DMS153 treated with DMSO at 0.1 percent for 48 hours (cell line): ENCODE measurements at regions not wholly inside any gene's neighbourhood (a gene's known extent, or its start where the extent isn't known, plus 50 kb on each side); places are given as distances from the start of the nearest gene placed in this dataset.

Source experiments
- DNase-seq: peaks from one replicate; lab custom pipeline; 2025; ENCODE audit not compliant: unreplicated experiment; lab: John Stamatoyannopoulos, UW

- DNase-seq: no peak
Measured at GRCh38 chr7:106196460-106197021, 84.4 kb upstream of the SYPL1 start.

- no peak for DNase-seq
Measured at GRCh38 chr7:106193661-106194060, 81.5 kb upstream of the SYPL1 start.

- DNase-seq: no peak
Measured at GRCh38 chr7:106190589-106191330, 78.6 kb upstream of the SYPL1 start.

DNA sequence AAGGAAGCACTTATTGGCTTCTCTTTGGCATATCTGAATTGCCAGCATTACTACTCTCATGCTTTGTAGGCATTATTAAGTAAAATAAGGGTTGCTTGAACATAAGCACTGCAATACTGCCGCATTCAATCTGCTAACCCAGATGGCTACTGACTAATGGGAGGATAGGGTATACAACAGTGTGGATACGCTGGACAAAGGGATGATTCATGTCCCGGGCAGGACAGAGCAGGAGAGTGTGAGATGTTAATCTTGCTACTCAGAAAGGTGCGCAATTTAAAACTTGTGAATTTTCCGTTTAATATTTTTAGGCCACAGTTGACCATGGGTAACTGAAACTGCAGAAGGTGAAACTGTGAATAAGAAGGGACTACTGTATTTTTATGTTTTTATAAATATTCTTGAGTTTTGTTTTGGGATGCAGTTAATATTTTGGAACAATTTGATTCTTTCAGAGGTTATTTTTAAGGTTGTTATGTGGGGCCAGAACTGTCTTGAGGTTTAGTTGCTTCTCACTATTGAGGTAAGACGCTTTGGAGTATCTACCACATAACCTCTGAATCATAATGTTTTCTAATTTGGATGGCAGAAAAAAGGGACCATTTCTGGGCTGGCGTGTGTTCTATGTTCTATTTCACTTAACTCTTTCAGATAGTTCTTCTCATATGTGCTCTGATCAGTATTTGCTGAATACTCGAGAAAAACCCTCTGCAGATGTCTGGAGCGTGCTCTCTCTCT is 75.7 kb upstream of the SYPL1 start:
- no peak for DNase-seq

DNA sequence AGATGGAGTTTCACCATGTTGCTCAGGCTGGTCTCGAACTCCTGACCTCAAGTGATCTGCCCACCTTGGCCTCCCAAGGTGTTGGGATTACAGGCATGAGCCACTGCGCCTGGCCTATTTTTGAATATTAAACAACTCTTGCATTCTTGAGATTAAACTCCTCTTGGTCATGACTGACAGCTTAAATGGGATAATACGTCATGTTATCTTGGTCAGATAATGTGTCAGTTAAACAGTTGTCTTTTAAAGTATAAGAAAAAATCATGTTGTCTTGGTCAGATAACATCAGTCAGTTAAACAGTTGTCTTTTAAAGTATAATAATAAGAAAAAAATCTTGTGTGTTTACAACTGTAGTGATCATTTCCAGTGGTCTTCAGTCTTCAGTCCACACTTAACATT is 73.6 kb upstream of the SYPL1 start:
- no peak for DNase-seq

DNA sequence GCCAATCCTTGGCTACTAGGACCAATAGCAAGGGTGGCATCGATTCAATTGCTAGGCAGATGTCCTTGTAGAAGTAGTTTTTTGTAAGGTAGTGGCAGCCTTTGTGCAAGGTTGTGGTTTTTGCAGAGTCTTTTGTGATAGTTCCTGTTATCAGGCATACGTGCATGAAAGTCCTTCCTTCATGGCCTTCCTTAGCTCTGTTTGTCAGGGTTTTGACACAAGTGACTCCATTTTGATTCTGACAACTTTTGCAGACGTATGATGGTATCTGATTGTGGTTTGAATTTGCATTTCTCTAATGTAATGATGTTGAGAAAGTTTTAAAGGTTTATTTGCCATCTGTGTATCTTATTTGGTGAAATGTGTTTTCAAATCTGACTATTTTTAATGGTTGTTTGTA is 71.8 kb upstream of the SYPL1 start:
- DNase-seq: no peak

DNA sequence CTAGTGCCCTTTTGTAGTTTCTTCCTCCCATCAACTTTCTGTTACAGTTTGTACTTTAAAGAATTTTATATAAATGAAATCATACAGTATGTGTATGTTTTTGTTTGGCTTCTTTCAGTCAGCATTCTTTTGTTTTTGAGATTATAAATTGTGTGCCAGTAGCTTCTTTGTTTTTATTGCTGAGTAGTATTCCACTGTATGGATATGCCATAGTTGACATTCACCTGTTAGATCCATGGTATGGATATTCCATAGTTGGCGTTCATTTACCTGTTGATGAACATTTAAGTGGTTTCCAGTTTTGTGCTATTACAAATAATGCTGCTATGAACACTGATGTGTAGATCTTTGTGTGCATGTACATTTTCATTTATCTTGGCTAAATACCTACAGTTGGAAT is 70.8 kb upstream of the SYPL1 start:
- DNase-seq: no peak

GRCh38 chr7:106181658-106182265 is 69.7 kb upstream of the SYPL1 start:
- no peak for DNase-seq

DNA sequence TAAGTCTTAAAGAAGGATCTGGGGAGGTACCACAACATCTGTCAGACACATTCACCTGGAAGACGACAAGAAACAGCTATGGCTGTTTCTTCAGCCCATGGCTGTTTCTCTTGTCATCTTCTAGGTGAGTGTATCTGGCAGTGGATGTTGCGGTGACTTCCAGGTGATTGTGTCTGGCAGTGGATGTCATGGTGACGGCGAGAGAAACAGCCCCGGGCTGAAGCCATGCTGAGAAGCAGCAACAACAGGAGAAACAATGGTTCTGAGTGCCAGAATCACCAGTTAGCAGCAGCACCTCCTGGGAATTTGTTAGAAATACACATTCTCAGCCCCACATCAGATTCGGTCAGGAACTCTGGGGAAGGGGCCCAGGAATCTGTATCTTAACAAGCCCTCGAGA is 68.6 kb upstream of the SYPL1 start:
- no peak for DNase-seq

- no peak for DNase-seq
Measured at GRCh38 chr7:106179256-106179655, 67.1 kb upstream of the SYPL1 start.

DNA sequence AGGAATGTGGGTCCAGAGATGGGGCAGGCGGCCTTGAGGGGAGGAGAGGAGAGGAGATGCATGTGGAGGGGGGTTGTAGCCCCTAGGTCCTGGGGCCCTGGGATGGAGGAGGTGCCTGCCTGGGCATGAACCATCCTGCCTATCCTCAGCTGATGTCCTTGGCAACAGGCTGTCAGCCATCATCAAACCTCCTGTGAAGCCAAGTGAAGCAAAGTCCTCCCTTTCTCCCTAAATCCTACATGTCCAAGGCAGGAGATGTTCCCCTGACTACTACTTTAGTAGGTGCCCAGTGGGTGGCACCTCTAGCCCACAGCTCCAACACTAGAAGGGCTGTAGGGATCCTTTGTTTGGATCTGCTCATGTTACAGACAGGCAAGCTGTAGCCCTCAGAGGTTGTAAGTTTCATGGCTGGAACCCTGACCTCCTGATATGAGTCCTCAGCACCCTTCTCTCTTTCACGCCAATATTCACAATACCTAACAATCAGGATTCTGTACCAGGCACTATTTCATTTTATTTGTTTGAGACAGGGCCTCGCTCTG is 66.6 kb upstream of the SYPL1 start:
- DNase-seq: peak; percentile 21

DNA sequence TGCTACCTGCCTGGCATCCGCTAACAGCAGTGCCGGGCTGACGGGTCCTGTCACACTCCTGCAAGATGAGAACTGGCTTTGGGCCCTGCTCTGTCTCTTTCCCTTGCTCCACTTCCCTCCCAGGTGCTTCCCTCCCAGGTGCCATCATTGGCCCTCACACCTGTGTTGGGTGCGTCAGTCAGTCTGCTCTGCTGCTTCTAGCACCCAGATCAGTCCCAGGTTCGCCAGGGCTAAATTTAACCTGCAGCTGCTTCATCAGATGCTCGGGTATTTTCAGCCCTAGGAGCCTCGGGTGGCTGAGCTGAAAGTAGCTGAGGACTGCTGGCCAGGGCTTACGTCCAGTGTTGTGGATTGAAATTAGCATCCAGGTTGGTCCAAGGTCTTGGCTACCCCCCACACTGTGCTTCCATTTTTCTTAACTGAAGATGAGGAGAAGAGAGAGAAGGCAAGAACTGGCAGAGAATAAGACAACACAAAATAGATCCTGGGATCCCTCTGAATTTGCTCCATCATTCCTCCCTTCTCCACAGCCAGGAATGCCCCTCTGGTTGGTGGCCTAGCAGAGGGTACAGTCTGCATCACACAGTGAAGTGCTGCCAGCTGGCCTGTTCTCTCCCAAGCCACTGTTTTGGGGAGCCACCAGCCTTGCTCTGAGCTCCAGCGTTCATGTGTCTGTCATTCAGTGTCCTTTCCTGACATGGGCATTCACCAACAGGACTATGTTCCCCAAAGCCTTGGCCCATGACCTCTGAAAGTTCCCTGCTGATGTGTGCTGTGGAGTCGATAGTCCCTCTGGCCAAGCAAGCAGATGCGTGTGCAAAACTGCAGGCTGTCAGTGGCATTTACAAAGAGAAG is 65.9 kb upstream of the SYPL1 start:
- DNase-seq: no peak

GRCh38 chr7:106177300-106177690 is 65.2 kb upstream of the SYPL1 start:
- DNase-seq: no peak

GRCh38 chr7:106176414-106177299 is 64.5 kb upstream of the SYPL1 start:
- peak; percentile 66 for DNase-seq

DNA sequence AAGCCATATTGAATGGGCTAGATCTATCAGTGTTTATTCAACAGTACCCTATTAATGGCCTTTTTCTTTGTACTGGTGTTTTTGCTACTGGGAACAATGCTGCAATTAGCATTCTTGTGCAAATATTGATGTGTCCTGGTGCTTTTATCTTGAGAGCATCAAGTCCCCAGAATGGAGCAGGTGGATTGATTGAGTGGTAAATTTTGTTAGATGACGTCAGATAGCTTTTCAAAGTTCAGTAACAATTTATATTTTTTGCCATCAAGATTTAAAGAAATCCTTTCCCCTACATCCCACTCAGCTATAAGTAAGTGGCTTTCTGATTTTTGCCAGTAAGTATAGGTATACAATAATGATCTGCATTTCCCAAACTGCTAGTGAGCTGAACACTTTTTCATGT is 63.4 kb upstream of the SYPL1 start:
- peak; percentile 72 for DNase-seq

DNA sequence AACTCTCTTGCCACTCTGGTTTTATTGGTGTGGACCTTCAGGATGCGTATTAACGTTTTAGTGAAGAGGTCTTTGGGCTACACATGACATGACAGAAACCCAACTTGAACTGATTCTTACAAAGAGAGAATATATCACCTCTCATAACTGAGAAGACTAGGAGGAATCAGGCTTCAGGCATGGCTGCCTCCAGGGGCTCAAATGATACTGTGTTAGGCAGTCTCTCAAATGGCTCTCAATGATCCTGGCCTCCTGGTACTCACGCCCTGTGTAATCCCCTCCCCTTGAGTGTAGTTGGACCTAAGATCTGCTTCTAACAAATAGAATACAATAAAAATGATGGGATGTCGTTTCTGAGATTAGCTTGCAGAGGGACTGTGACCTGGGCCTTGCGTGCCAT is 58.5 kb upstream of the SYPL1 start:
- DNase-seq: no peak

GRCh38 chr7:106169821-106170610 is 57.9 kb upstream of the SYPL1 start:
- no peak for DNase-seq

DNA sequence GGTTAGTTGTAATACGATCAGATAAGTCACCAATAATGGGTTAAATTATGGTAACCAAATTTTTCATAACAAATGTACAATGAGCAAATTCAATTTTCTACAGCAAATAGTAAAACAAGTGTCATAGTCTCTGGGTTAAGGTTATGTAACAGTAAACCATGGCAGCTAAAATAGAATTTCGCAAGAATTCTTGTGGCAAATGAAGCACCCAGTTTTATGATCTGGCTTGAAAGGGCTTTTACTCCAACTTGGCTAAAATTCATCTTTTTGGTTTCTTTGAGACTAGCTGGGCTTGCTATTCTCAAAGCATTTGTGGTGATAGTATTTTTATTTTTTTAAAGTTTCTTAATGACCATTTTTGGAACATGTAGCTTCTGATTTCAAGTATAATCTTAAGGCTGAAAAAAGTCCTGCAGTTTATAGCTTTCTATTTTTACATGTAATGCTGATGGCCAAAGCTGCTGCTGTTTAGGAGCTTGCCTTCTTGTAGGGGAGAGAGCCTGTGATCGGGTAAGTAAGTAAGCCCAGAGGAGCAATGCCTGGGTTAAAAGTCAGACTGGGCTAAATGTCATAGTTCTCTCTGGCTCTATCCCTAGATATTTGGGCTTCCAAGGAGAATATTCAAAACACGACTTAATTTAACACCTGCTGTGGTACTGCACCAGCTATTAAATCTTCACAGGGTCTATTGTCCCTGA is 55.5 kb upstream of the SYPL1 start:
- DNase-seq: no peak
